A673 (cell line): ENCODE measurements at regions not wholly inside any gene's neighbourhood (a gene's known extent, or its start where the extent isn't known, plus 50 kb on each side); places are given as distances from the start of the nearest gene placed in this dataset.

Source experiments
- BruUV-seq: library from RNA; stranded (reverse); fragments of 400-500 nt; replicated peaks from 2 replicates; lab custom pipeline; 2021; lab: Mats Ljungman, UMichigan
- CTCF ChIA-PET: fragments of 300-600 bp; sonication (Branson Sonifier 250); formaldehyde crosslinking; loops from one replicate; lab custom pipeline; 2022; ENCODE audit warnings: antibody characterized with exemption; lab: Charles Lee
- POLR2A ChIA-PET: fragments of 300-600 bp; sonication (Branson Sonifier 250); formaldehyde crosslinking; loops from one replicate; lab custom pipeline; 2022; ENCODE audit warnings: antibody characterized with exemption; ENCODE audit not compliant: low non-redundant PET; lab: Charles Lee
- DNase-seq: peaks from one replicate; pipeline ENCODE4 v3.0.0-alpha.2; 2015; ENCODE audit warnings: low spot score
- H3K27ac ChIP-seq: fragments of 200-600 bp; sonication (generic); 2 replicates; pipeline ENCODE4 v1.5.1; 2016; ENCODE audit warnings: mixed run types, low read depth, mild to moderate bottlenecking, mixed read lengths, antibody characterized with exemption, low read length; ENCODE audit not compliant: poor library complexity, severe bottlenecking
- H3K27me3 ChIP-seq: fragments of 200-600 bp; sonication (generic); replicated peaks from 2 replicates; pipeline ENCODE4 v1.6.1; 2017; ENCODE audit warnings: mixed run types, low read depth, mild to moderate bottlenecking, mixed read lengths, antibody characterized with exemption, low read length; ENCODE audit not compliant: insufficient read depth, poor library complexity
- H3K36me3 ChIP-seq: fragments of 200-600 bp; sonication (generic); 2 replicates; pipeline ENCODE4 v1.6.1; 2016; ENCODE audit warnings: mixed run types, mild to moderate bottlenecking, mixed read lengths, antibody characterized with exemption, low read length; ENCODE audit not compliant: insufficient read depth, poor library complexity, severe bottlenecking
- H3K4me1 ChIP-seq: fragments of 200-600 bp; sonication (generic); 2 replicates; pipeline ENCODE4 v1.6.1; 2017; ENCODE audit warnings: mixed run types, mild to moderate bottlenecking, mixed read lengths, antibody characterized with exemption, low read length; ENCODE audit not compliant: insufficient read depth, poor library complexity, severe bottlenecking
- H3K4me3 ChIP-seq: fragments of 200-600 bp; sonication (generic); 2 replicates; pipeline ENCODE4 v1.5.1; 2016; ENCODE audit warnings: low read depth, mixed run types, mild to moderate bottlenecking, mixed read lengths, low read length; ENCODE audit not compliant: poor library complexity, severe bottlenecking
- H3K9me3 ChIP-seq: fragments of 200-600 bp; sonication (generic); 2 replicates; pipeline ENCODE4 v1.6.1; 2016; ENCODE audit warnings: mixed run types, low read depth, mild to moderate bottlenecking, mixed read lengths, antibody characterized with exemption, low read length; ENCODE audit not compliant: poor library complexity, severe bottlenecking
- CTCF ChIP-seq: fragments of 300-800, 200-600 bp; sonication (generic); conservative IDR thresholded peaks from 2 replicates; pipeline ENCODE4 v1.5.1; 2017; ENCODE audit warnings: low read depth, mild to moderate bottlenecking, antibody characterized with exemption, low read length, moderate library complexity, mixed read lengths
- EZH2 ChIP-seq: fragments of 200-600 bp; sonication (generic); IDR thresholded peaks from 2 replicates; pipeline ENCODE4 v1.6.1; 2017; ENCODE audit warnings: borderline replicate concordance, low read depth, mild to moderate bottlenecking, mixed read lengths, antibody characterized with exemption, low read length; ENCODE audit not compliant: poor library complexity, severe bottlenecking
- intact Hi-C: fragments of 100-400 bp; cut with micrococcal nuclease; formaldehyde crosslinking; loops from one replicate; pipeline ENCODE4 v1.10.0; 2022; ENCODE audit not compliant: unreplicated experiment

- no TSS peak for BruUV-seq
- Histone ChIP-seq H3K4me1 (no peaks in the 10 kb centered on the region), H3K27ac (no peak overlapping the region), H3K36me3 (no peaks in the 10 kb centered on the region), H3K9me3 (no peaks in the 10 kb centered on the region), H3K4me3 (no peak overlapping the region), H3K27me3 (peaks cover 64% of the 10 kb centered on the region)
- ChIA-PET POLR2A (no interaction called here), CTCF (interaction anchor here (0.6 kb wide), 1 partner anchor 136 kb away, joined by 3 read pairs; no protein-coding TSS in a partner anchor)
- intact Hi-C loops = no loop called here
- TF ChIP-seq CTCF (no peak), EZH2 (no peak)
- no peak for DNase-seq
These were observed 665.6 kb downstream of the TRIML1 start for GRCh38 chr4:188804861-188805260.

GRCh38 chr4:188811121-188811520 lies 671.9 kb downstream of the TRIML1 start:
- intact Hi-C loops = no loop called here
- no peak for DNase-seq
- POLR2A ChIA-PET = no interaction called here
- no peak overlapping the region for H3K27ac ChIP-seq
- peaks cover 7% of the 10 kb centered on the region for H3K9me3 ChIP-seq
- H3K4me1 ChIP-seq = no peaks in the 10 kb centered on the region
- H3K4me3 ChIP-seq = no peak overlapping the region
- no peaks in the 10 kb centered on the region for H3K36me3 ChIP-seq
- BruUV-seq = no TSS peak
- TF ChIP-seq EZH2 (no peak), CTCF (no peak)
- CTCF ChIA-PET = no interaction called here
- peaks cover 63% of the 10 kb centered on the region for H3K27me3 ChIP-seq

- CTCF ChIA-PET = no interaction called here
- no TSS peak for BruUV-seq
- no peak for TF ChIP-seq EZH2
- TF ChIP-seq CTCF = no peak
- intact Hi-C loops = no loop called here
- Histone ChIP-seq H3K36me3 (no peaks in the 10 kb centered on the region), H3K9me3 (peaks cover 7% of the 10 kb centered on the region), H3K27me3 (peaks cover 54% of the 10 kb centered on the region), H3K4me3 (no peak overlapping the region), H3K4me1 (no peaks in the 10 kb centered on the region), H3K27ac (no peak overlapping the region)
- DNase-seq = no peak
- POLR2A ChIA-PET = no interaction called here
These were observed 673.4 kb downstream of the TRIML1 start for GRCh38 chr4:188812644-188813043.
